ENCODE measurements at regions not wholly inside any gene's neighbourhood (a gene's known extent, or its start where the extent isn't known, plus 50 kb on each side); places are given as distances from the start of the nearest gene placed in this dataset.

DNA sequence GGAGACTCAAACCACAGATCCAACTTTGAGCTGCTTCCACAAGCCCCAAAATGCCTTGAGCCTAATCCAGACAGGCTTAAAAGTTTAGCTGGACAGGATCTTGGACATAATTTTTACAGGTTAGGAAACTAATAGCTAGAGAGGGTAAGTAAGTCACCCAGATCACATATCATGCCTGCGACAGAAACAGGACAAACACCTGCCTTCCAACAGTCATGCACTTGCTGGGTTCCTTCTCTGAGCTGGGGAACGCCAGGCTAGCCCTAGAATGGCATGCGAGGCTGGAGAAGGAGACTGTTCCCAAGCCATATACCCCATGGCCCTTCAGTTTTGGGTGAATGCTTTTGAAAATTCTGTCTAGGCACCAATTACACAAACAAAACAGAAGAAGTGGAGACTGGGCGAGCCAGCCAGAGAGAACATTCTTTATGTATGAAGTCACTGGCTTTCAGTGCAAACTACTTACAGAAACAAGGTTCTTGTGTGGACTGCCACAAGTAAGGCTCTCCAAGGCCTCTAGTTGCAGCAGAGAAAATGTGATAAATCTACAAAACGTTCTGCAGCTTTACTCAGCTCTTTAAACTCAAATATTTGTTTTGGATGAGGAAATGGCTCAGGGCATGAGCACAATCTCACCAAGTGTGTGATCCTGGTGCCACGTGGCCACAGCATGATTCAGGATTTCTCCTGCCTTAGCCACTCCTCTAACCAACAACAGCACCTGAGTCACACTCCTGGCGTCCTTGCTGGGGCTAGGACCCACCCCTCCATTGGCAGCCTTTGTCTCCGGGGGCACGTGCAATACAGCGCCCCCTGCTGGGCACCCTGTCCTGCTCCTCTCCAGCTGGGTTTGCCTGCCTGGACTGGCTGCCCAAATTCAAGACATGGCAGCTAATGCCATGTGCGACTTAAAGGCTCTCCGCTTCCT, 73.4 kb upstream of the UBL3 start (continued):
- TF ChIP-seq, protein P1, sequence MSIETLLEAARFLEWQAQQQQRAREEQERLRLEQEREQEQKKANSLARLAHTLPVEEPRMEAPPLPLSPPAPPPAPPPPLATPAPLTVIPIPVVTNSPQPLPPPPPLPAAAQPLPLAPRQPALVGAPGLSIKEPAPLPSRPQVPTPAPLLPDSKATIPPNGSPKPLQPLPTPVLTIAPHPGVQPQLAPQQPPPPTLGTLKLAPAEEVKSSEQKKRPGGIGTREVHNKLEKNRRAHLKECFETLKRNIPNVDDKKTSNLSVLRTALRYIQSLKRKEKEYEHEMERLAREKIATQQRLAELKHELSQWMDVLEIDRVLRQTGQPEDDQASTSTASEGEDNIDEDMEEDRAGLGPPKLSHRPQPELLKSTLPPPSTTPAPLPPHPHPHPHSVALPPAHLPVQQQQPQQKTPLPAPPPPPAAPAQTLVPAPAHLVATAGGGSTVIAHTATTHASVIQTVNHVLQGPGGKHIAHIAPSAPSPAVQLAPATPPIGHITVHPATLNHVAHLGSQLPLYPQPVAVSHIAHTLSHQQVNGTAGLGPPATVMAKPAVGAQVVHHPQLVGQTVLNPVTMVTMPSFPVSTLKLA (conservative IDR thresholded peaks at IDR 0.05), result peak; percentile 52 to 69
- peak; percentile 67 for TF ChIP-seq CTCFL (IDR thresholded peaks at IDR 0.05; ENCODE audit: borderline replicate concordance, insufficient read depth, low read depth, low read length, poor library complexity, severe bottlenecking)
- TF ChIP-seq KDM4B (IDR thresholded peaks at IDR 0.05; ENCODE audit: borderline replicate concordance in 2 of 2, low read depth in 1 of 2), result no peak
- TF ChIP-seq KLF10 (CRISPR knock-in tag; IDR thresholded peaks at IDR 0.05), result no peak
- no peak for TF ChIP-seq SMARCB1 (IDR thresholded peaks at IDR 0.05; ENCODE audit: insufficient read length, low read depth)
- TF ChIP-seq DMBX1 (CRISPR knock-in tag; IDR thresholded peaks at IDR 0.05; ENCODE audit: borderline replicate concordance), result no peak
- TF ChIP-seq ZNF146 (CRISPR knock-in tag; IDR thresholded peaks at IDR 0.05; ENCODE audit: unreplicated experiment), result no peak
- TF ChIP-seq RBFOX2 (IDR thresholded peaks at IDR 0.05; ENCODE audit: low read depth, low read length), result no peak
- no peak for TF ChIP-seq ELF2 (CRISPR knock-in tag; IDR thresholded peaks at IDR 0.05)
- TF ChIP-seq, protein P2, sequence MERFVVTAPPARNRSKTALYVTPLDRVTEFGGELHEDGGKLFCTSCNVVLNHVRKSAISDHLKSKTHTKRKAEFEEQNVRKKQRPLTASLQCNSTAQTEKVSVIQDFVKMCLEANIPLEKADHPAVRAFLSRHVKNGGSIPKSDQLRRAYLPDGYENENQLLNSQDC (CRISPR knock-in tag; IDR thresholded peaks at IDR 0.05), result no peak
- no peak for TF ChIP-seq BACH1 (tag; IDR thresholded peaks at IDR 0.05)
- TF ChIP-seq ZNF134 (CRISPR knock-in tag; conservative IDR thresholded peaks at IDR 0.05), result no peak
- TF ChIP-seq ZFX (CRISPR knock-in tag; IDR thresholded peaks at IDR 0.05), result no peak
- peak; percentile 80 for TF ChIP-seq L3MBTL2 (IDR thresholded peaks at IDR 0.05)
- TF ChIP-seq, protein P3, sequence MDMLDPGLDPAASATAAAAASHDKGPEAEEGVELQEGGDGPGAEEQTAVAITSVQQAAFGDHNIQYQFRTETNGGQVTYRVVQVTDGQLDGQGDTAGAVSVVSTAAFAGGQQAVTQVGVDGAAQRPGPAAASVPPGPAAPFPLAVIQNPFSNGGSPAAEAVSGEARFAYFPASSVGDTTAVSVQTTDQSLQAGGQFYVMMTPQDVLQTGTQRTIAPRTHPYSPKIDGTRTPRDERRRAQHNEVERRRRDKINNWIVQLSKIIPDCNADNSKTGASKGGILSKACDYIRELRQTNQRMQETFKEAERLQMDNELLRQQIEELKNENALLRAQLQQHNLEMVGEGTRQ (CRISPR knock-in tag; IDR thresholded peaks at IDR 0.05), result peak; percentile 23; the same call in 1 of the 2 replicates
- TF ChIP-seq ZNF830 (CRISPR knock-in tag; IDR thresholded peaks at IDR 0.05), result no peak
- no peak for TF ChIP-seq RBBP5 (IDR thresholded peaks at IDR 0.05; ENCODE audit: borderline replicate concordance, insufficient read depth, low read length, poor library complexity, severe bottlenecking)
- peak; percentile 42 for TF ChIP-seq ATF3 (IDR thresholded peaks at IDR 0.05)
- TF ChIP-seq ATF3 (CRISPR knock-in tag; conservative IDR thresholded peaks at IDR 0.05), result no peak
- TF ChIP-seq, protein P4, sequence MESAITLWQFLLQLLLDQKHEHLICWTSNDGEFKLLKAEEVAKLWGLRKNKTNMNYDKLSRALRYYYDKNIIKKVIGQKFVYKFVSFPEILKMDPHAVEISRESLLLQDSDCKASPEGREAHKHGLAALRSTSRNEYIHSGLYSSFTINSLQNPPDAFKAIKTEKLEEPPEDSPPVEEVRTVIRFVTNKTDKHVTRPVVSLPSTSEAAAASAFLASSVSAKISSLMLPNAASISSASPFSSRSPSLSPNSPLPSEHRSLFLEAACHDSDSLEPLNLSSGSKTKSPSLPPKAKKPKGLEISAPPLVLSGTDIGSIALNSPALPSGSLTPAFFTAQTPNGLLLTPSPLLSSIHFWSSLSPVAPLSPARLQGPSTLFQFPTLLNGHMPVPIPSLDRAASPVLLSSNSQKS (CRISPR knock-in tag; IDR thresholded peaks at IDR 0.05), result no peak
